GM13976 (cell line): ENCODE measurements at regions not wholly inside any gene's neighbourhood (a gene's known extent, or its start where the extent isn't known, plus 50 kb on each side); places are given as distances from the start of the nearest gene placed in this dataset.

Experiments used
- DNase-seq: peaks from one replicate; pipeline ENCODE4 v3.0.0; 2012; ENCODE audit warnings: low spot score
- in situ Hi-C: fragments of 300-500 bp; cut with MboI; formaldehyde crosslinking; loops from one replicate; pipeline ENCODE4 v1.12.0; 2022; ENCODE audit warnings: low sequenced_read_pairs, mixed read lengths, inconsistent platforms; ENCODE audit not compliant: unreplicated experiment
- TF ChIP-seq, protein P1 (sequence below): IDR thresholded peaks from 2 replicates; pipeline ENCODE4 v1.5.1; 2012; ENCODE audit warnings: borderline replicate concordance, mild to moderate bottlenecking; ENCODE audit not compliant: insufficient read depth; ENCODE audit errors: extremely low read depth, missing control alignments, control extremely low read depth

DNA sequence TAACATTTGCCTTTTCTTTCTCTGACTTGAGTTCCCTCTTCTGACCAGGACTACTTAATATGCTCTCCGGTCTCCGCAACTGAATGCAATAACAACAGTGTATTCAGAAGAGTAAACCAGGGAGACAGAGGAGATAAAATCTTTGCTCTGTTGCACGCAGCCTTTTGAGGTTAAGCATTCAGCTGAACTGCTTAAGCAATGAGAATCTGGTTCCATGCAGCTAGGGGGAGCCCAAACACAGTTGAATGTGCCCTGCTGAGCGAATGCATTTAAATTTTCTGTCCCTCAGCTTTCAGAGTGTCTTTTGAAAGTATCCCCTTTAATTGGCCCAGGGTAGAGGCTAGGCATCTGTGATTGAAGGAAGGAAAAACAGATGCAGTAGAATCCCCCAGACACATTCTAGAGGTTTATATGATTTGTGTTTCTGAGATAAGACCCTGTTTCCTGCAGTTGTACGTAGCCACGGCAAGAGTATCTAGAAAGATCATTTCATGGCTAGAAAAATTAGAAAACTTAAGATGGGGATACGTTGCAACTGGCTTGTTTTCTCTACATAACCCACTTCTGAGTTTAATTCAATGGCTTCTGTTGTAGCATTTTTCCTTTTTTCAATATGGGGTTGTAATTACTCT is 309.6 kb downstream of the TUSC7 start:
- DNase-seq: peak; percentile 34
- TF ChIP-seq, protein P1, sequence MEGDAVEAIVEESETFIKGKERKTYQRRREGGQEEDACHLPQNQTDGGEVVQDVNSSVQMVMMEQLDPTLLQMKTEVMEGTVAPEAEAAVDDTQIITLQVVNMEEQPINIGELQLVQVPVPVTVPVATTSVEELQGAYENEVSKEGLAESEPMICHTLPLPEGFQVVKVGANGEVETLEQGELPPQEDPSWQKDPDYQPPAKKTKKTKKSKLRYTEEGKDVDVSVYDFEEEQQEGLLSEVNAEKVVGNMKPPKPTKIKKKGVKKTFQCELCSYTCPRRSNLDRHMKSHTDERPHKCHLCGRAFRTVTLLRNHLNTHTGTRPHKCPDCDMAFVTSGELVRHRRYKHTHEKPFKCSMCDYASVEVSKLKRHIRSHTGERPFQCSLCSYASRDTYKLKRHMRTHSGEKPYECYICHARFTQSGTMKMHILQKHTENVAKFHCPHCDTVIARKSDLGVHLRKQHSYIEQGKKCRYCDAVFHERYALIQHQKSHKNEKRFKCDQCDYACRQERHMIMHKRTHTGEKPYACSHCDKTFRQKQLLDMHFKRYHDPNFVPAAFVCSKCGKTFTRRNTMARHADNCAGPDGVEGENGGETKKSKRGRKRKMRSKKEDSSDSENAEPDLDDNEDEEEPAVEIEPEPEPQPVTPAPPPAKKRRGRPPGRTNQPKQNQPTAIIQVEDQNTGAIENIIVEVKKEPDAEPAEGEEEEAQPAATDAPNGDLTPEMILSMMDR: peak; percentile 80
- in situ Hi-C loops: no loop called here

DNA sequence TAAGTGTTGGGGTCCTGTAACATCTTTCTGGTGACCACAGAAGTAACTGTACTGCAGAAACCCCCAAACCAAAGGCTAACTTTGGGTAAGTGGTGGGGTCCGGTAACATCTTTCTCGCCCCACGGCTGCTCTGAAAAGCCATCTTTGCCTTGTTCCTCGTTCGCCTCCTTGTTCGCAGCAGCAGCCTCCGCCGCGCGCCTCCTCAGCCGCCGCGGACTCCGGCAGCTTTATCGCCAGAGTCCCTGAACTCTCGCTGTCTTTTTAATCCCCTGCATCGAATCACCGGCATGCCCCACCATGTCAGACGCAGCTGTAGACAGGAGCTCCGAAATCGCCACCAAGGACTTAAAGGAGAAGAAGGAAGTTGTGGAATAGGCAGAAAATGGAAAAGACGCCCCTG is 316.8 kb downstream of the TUSC7 start:
- no peak for DNase-seq
- TF ChIP-seq, protein P1: no peak
- in situ Hi-C loops: no loop called here

DNA sequence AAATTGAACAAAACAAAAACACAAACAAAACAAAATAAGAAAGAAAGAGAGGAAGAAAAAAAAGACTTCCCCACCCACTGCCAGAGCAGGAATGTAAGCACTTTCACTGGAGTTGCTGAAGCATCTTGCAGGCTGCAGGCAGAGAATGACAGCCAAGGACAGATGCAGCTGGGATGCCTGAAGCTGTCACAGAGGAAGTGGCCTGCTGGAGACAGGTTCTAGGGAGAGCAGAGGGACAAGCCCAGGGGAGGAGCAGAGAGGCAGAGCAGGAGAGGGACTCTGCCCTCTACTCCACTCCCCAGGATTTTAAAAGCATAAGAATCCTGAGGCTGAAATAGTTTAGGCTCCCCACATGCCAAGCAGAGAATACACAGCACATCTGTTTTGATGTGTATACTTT is 326.2 kb downstream of the TUSC7 start:
- in situ Hi-C loops: no loop called here
- DNase-seq: no peak
- TF ChIP-seq, protein P1: no peak

DNA sequence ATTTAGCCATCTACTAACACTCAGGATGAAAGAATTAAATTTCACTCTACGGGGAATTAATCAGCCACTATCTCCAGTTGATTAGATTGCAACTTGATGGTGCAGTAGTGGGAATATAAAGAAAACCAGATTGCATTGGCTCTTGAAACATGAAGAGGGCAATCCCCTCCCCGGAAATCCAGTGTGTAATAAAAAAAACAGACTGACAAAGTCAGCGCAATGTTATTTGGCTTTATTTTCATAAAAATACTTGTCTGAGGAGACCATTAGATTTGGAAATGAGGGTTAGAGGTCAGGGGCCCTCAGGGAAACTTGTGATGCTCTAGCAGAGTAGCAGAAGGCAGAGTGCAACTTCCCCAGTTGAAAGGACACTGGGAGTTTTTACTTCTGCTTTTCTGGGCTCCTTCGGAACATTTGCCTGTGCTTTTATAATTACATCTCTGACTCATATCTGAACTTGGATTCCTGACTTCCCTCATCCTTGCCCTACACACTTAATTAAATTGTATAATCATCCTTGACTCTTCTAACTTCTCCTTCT is 326.8 kb downstream of the TUSC7 start:
- TF ChIP-seq, protein P1: no peak
- in situ Hi-C loops: no loop called here
- no peak for DNase-seq

DNA sequence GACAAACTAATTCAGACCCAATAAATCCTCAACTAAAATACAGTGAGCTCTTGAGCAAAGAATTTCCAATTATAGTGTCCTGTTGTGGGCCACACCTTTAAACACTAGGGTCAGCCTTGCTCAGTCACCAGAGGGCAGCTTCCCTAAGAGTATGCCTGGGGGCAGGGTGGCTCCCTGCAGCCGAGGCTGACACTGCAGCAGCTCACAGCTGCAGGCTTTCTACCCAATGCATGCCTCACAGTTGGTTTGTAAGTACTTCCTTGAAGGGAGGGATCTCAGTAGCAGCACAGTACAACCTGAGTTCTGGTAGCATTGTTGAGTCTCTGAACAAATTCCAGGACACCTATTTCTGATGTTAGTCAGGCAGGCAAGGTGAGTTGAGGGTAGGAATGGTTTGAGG is 335.6 kb downstream of the TUSC7 start:
- no peak for DNase-seq
- in situ Hi-C loops: no loop called here
- TF ChIP-seq, protein P1: no peak

DNA sequence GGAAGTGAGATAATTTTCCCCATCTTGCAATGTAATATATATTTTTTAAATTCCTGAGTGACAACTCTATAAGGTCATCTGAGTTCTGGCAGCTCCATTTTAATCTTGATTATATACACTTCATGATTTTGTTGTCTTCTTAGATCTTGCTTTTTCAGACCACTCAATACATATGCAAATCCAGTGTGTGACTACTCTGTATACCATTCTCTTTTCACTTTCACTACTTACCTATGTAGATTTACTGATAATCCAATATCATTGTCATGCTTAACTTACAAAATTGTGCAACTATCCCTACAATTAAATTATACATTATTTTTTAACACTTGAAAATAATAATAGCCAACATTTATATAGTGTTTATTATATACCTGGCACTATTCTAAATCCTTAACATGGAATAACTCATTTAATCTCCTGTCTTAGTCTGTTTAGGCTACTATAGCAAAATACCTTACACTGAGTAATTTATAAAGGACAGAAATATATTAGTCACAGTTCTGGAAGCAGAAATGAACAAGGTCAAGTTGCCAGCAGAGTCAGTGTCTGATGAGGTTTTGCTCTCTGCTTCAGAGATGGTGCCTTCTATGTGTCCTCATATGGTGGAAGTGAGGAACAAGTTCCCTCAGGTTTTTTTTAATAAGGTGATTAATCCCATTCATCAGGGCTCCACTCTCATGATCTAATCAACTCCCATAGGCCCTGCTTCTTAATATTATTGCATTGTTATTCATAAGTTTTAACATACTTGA is 338.5 kb downstream of the TUSC7 start:
- TF ChIP-seq, protein P1: no peak
- in situ Hi-C loops: no loop called here
- DNase-seq: no peak
